ENCODE measurements at regions not wholly inside any gene's neighbourhood (a gene's known extent, or its start where the extent isn't known, plus 50 kb on each side); places are given as distances from the start of the nearest gene placed in this dataset.
"Not testable (repeated sequence)": the region's sequence is repeated elsewhere in the genome, so short reads cannot be mapped to it uniquely, and the experiment has no call there.

DNA sequence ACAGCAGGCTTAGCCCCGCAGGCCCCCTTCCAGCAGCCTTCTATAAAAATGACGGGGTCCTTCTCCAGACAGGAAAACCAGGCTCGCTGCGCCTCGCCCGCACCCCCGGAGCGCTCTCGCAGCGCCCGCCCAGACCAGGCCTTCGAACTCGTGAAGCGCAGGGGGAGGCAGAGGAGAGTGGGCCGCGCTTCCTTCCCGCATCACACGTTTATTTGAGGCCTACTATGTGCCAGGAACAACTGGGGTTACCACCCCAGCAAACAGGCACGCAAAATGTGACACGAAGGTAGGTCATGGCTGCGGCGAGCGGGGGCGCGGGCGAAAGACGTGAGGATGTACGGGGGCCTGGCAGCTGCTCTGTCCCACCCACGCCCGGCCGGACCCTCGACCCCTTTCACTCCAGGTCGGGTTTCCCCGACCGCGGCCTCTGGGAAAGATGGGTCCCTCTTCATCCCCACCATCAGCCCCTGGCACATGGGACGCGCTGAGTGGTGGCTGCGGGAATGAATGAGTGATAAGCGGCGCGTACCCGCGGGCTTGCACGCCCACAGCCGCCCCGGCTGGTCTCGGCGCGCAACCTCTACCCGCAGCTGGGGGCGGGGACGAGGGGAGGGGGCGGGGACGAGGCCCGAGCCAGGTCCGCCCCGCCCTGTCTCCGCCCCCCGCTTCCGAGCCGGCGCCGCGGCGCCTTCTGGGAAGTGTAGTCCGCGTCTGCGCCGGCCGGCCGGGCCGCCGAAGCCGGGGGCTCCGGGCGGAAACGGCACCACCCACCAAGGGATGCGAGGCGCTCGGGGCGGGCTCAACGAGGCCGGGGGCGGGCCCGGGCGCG lies 59.1 kb downstream of the ZNF467 start:
- intact Hi-C loops (cut with micrococcal nuclease), result loop anchor here (1.0 to 10.0 kb wide), 11 partner anchors 52 to 686 kb away; partner anchors contain the start of genes ACTR3C, ATP6V0E2, LRRC61 and PDIA4

DNA sequence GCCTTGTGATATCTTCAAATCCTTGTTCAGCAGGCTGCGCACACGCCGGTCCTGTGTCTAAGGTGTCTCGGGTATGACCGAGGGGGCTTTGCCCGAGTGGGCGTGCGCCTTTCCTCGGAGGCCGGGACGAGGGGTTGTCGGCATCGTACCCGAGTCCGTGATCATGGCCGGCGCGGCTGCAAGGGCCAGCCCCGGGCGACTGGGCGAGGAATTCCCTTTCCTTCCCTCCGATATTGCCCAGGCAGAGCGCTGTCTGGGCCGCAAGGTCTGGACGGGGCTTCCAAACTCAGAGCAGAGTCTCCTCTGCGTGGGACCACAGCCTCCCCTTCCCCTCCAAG lies 59.7 kb downstream of the ZNF467 start:
- intact Hi-C loops (cut with micrococcal nuclease), result loop anchor here (1.0 to 10.0 kb wide), 11 partner anchors 51 to 685 kb away; partner anchors contain the start of genes ACTR3C, ATP6V0E2, LRRC61 and PDIA4

DNA sequence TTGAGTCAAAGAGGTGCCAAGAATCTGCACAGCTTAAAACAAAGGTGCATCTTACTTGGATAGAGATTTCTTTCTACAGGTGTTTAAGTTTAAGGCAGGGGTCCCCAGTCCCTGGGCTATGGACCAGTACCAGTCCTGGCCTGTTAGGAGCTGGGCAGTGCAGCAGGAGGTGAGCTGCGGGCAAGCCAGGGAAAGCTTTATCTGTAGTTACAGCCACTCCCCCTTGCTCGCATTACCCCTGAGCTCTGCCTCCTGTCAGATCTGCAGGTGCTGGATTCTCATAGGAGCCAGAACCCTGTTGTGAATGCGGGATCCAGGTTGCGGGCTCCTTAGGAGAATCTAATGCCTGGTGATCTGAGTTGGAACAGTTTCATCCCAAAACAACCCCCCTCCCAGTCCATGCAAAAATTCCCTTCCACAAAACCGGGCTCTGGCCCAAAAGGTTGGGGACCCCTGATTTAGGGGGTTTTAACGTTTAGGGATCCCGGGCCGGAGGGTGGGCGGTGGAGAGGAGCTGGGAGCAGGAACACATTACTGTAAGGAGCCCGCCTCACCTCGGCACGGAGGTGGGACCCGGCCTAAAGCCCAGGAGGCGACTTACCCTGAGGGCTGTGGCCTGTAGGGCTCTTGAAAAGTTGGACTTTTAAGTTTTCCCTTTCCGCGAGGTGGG lies 60.2 kb downstream of the ZNF467 start:
- intact Hi-C loops (cut with micrococcal nuclease), result loop anchor here (5.0 to 10.0 kb wide), 5 partner anchors 162 to 612 kb away; partner anchors contain the start of genes ACTR3C, ATP6V0E2, LRRC61 and ZNF777

DNA sequence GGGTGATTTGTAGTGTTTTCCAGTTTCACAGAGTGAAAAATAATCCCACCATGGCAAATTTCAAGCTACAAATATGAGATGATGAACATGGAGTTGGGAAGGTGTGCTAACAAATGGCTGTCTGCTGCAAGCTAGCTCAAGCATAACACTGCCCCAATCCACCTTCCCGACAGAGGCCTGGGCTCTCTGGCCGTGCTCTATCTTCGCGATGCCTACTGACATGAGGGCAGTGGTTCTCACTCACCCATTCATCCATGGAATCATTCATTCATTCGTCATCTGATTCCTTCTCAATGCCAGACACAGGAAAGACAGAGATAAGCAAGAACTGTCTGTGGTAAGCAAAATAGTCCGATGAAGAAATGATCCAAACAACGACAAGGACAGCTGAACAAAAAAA lies 65.4 kb downstream of the ZNF467 start:
- intact Hi-C loops (cut with micrococcal nuclease), result no loop called here

GRCh38 chr7:149707448-149707886 lies 65.9 kb downstream of the ZNF467 start:
- intact Hi-C loops (cut with micrococcal nuclease), result no loop called here

DNA sequence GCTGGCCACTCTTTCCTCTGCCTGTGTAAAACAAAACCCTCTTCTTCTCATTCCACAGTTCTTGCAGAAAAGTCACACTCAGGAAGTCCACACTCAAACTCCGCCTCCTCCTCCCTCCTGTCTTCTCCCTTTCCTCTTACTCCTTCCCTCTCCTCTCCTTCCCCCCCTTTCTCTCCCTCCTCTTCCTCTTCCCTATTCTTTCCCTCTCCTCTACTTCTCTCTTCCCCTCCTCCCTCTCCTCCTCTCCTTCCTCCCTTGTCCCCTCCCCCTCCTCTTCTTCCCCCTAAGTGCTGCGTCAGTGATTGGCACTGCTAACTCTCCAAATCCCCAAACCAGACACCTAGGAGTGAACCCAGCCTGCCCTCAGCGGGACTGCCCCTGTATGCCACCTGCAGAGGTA lies 67.0 kb downstream of the ZNF467 start:
- intact Hi-C loops (cut with micrococcal nuclease), result loop anchor here (1.0 kb wide), 1 partner anchor 18 kb away; no protein-coding TSS in a partner anchor

DNA sequence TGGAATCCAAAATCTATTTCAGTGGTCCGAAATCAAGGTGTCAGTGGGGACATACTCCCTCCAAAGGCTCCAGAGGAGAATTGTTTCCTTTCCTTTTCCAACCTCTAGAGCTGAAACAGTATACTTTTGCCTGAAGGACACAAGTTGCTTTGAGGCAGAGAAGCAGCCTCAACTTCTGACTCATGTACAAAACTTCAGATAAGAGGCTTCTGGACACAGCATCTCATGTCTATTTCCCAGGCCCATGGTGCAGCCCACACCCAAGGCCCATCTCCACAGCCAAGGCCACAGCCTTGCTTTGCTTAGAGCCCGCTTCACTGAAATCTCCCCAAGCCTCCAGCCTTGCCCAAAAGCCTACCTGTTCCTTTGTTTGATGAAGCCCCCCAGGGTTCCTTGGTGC lies 68.9 kb downstream of the ZNF467 start:
- intact Hi-C loops (cut with micrococcal nuclease), result no loop called here

- intact Hi-C loops (cut with micrococcal nuclease), result no loop called here
These were observed 70.2 kb downstream of the ZNF467 start for GRCh38 chr7:149703044-149703650.

DNA sequence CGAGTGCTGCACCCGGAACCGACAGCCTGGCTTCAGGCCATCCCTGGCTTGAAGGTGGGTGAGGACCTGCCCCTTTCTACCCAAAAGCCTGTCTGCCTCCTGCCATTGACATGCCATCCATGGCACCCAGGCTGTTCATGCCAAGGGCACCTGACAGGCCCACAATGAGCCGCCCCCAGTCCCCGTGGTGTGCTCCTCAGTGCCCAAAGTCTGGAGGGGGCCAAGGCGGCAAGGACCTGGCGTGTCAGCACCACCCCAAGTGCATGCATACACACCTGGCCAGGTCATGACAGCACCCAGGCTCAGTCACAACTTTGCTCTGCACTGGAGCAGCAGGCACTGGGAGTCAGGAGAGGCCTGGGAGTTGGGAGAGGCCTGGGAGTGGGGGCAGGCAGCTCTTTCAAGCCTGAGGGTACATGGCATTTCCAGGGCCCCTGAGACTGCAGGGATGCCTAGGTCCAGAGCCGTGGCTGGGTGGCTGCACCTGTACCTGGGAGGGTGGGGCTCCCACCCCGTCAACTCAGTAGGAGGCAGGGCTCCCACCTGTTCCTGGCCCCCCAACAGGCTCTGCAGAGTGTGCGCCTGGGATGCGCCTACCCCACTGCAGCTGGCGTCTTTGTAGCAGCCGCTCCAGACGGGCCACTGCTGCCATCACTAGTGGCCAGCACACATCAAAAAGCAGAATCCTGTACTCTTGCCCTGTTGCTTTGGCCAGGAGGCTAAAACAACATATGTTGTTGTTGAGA lies 71.7 kb downstream of the ZNF467 start:
- intact Hi-C loops (cut with micrococcal nuclease), result no loop called here

- intact Hi-C loops (cut with micrococcal nuclease), result not testable (repeated sequence)
These were observed 75.6 kb downstream of the ZNF467 start for GRCh38 chr7:149697767-149698166.

DNA sequence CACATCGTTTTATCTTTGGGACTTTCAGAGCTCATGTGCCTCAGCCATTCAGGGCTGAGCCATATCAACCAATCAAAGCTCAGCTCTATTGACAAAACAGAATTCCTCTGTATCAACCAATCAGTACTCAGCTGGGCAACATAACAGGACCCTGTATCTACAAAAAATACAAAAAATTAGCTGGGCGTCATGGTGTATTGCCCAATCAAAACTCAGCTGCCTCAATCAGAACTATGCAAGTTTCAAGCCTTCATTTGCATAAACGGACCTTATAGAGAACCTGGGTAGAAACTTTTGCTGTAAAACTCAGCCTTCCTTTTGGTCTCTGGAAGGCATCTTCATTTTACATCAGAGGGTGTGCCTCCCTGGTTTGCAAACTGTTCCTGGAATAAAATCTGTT lies 77.1 kb downstream of the ZNF467 start:
- intact Hi-C loops (cut with micrococcal nuclease), result no loop called here

- intact Hi-C loops (cut with micrococcal nuclease), result no loop called here
These were observed 80.8 kb downstream of the ZNF467 start for GRCh38 chr7:149692557-149692982.

GRCh38 chr7:149692056-149692455 lies 81.3 kb downstream of the ZNF467 start:
- intact Hi-C loops (cut with micrococcal nuclease), result no loop called here

- intact Hi-C loops (cut with micrococcal nuclease), result no loop called here
These were observed 82.5 kb downstream of the ZNF467 start for GRCh38 chr7:149690688-149691446.

DNA sequence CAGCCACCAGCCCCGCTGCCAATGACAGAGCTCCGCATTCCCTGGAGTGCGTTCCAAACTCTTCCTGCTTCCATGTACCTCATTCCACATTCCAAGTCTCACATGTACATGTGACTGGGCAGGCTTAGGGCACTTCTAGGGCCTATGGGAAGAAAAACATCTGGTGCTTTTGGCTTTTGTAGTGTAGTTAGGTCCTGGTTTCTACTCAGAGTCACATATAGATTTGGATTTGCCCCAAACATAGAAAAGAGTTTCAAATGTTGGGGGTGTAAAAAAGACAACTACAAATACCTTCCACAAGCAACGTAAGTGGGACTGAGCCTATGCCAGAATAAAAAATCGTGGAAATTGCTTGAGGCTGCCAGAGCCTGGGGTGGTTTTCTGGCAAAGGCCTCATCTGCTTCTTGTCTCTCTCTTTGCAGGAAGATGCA lies 84.1 kb downstream of the ZNF467 start:
- intact Hi-C loops (cut with micrococcal nuclease), result no loop called here

- intact Hi-C loops (cut with micrococcal nuclease), result no loop called here
These were observed 84.6 kb downstream of the ZNF467 start for GRCh38 chr7:149688836-149689235.

DNA sequence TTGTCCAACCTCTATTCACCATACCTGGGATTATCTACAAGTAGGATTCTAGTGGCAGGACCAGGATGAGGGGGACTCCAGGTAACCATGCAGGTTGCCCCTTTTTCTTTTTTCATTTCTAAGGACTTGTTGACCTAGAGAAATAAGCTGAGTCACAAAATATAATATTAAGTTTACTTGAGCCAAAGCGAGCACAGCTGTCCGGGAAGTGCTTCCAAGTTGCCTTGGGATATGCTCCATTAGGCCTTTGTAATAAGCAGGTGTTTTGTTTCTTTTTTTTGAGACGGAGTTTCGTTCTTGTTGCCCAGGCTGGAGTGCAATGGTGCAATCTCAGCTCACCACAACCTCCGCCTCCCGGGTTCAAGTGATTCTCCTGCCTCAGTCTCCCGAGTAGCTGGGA lies 85.6 kb downstream of the ZNF467 start:
- intact Hi-C loops (cut with micrococcal nuclease), result not testable (repeated sequence)

GRCh38 chr7:149686449-149686848 lies 86.9 kb downstream of the ZNF467 start:
- intact Hi-C loops (cut with micrococcal nuclease), result no loop called here

DNA sequence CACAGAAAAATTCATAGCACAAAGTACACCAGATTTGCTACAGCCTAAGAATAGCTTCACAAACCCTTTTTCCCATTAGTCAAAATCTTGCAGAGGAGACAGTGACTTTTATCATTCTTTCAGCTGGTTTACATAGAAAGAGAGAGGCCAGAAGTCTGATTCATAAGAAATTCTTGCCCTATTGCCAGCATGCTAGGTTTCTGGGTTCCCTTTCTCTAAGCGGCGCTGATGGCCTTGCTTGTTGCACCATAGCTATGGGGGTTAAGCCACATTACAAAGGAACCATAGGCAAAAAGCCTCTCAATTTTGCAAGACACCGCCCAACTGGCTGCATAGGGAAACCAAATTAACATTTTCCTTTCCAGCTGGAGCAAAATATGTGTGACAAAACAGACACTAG lies 87.4 kb downstream of the ZNF467 start:
- intact Hi-C loops (cut with micrococcal nuclease), result no loop called here

DNA sequence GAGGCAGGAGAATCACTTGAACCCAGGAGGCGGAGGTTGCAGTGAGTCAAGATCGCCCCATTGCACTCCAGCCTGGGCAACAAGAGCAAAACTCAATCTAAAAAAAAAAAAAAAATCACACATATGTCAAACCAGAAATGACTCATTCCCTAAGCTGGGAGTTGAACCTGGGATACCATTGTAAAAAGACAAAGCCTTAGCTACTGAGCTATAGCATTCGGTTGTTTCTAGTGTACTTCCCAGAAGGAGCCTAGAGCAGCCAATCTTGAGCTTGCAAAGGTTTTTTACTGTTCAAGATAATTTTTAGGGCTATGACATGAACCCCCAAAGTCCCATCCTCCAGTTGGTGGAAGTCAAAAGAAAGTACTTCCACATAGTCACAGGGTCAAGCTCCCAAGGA lies 87.9 kb downstream of the ZNF467 start:
- intact Hi-C loops (cut with micrococcal nuclease), result no loop called here

DNA sequence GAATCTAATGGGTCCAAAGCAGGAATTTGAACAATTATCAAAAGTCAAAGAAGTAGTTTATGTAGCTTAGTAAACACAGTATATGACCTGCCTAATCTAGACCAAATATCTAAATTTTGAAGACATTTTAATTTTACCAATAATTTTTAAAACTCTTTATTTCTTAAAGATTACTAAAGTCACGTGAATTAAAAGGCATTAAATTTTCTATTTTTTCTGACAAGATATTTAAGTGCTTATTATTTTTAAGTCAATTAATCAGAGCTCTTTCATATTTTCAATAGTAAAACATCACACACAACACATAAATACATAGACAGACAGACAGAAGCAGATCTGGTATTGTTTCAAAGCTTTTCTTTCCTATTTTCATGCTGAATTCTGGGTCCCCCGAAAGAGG lies 89.5 kb downstream of the ZNF467 start:
- intact Hi-C loops (cut with micrococcal nuclease), result no loop called here
